IPS-15b (cell line): ENCODE measurements at regions not wholly inside any gene's neighbourhood (a gene's known extent, or its start where the extent isn't known, plus 50 kb on each side); places are given as distances from the start of the nearest gene placed in this dataset.

ENCODE experiments used
- H3K27me3 ChIP-seq: one replicate; pipeline ENCODE4 v1.6.1; 2013; ENCODE audit warnings: low read length; ENCODE audit not compliant: control insufficient read depth, insufficient read depth
- H3K36me3 ChIP-seq: one replicate; pipeline ENCODE4 v1.6.1; 2013; ENCODE audit warnings: low read length; ENCODE audit not compliant: control insufficient read depth, insufficient read depth
- H3K4me1 ChIP-seq: one replicate; pipeline ENCODE4 v1.6.1; 2013; ENCODE audit warnings: mild to moderate bottlenecking, low read length; ENCODE audit not compliant: control insufficient read depth, insufficient read depth
- H3K4me3 ChIP-seq: one replicate; pipeline ENCODE4 v1.5.1; 2013; ENCODE audit warnings: low read depth, low read length
- H3K9ac ChIP-seq: one replicate; pipeline ENCODE4 v1.6.1; 2013; ENCODE audit warnings: low read depth, mild to moderate bottlenecking, low read length
- H3K9me3 ChIP-seq: one replicate; pipeline ENCODE4 v1.6.1; 2013; ENCODE audit warnings: mild to moderate bottlenecking, low read length; ENCODE audit not compliant: control insufficient read depth, insufficient read depth

- no peaks in the 10 kb centered on the region for H3K36me3 ChIP-seq
- H3K9me3 ChIP-seq = no peaks in the 10 kb centered on the region
- no peaks in the 10 kb centered on the region for H3K27me3 ChIP-seq
- H3K4me3 ChIP-seq = no peak overlapping the region
- H3K4me1 ChIP-seq = no peaks in the 10 kb centered on the region
- H3K9ac ChIP-seq = no peak overlapping the region
Measured at GRCh38 chr2:163312713-163313112, 423.1 kb downstream of the FIGN start.

- no peak overlapping the region for H3K4me3 ChIP-seq
Measured at GRCh38 chr2:163306647-163307046, 429.2 kb downstream of the FIGN start.

GRCh38 chr2:163302141-163302540, 433.7 kb downstream of the FIGN start:
- Histone ChIP-seq H3K4me3 (no peak overlapping the region), H3K36me3 (no peaks in the 10 kb centered on the region), H3K27me3 (no peaks in the 10 kb centered on the region), H3K9me3 (peaks cover 6% of the 10 kb centered on the region), H3K4me1 (no peaks in the 10 kb centered on the region), H3K9ac (no peak overlapping the region)

More at GRCh38 chr2:163306647-163307046, 429.2 kb downstream of the FIGN start:
- Histone ChIP-seq H3K36me3 (no peaks in the 10 kb centered on the region), H3K9ac (no peak overlapping the region), H3K4me1 (no peaks in the 10 kb centered on the region), H3K9me3 (peaks cover 7% of the 10 kb centered on the region), H3K27me3 (no peaks in the 10 kb centered on the region)

- H3K4me3 ChIP-seq = no peak overlapping the region
- no peaks in the 10 kb centered on the region for H3K27me3 ChIP-seq
- H3K4me1 ChIP-seq = no peaks in the 10 kb centered on the region
- no peak overlapping the region for H3K9ac ChIP-seq
- H3K9me3 ChIP-seq = no peaks in the 10 kb centered on the region
- H3K36me3 ChIP-seq = no peaks in the 10 kb centered on the region
Measured at GRCh38 chr2:163291790-163292189, 444.0 kb downstream of the FIGN start.

- H3K4me3 ChIP-seq = no peak overlapping the region
- H3K27me3 ChIP-seq = no peaks in the 10 kb centered on the region
- no peak overlapping the region for H3K9ac ChIP-seq
- no peaks in the 10 kb centered on the region for H3K36me3 ChIP-seq
- no peaks in the 10 kb centered on the region for H3K4me1 ChIP-seq
- H3K9me3 ChIP-seq = no peaks in the 10 kb centered on the region
Measured at GRCh38 chr2:163281717-163282116, 443.1 kb upstream of the KCNH7 start.

GRCh38 chr2:163269374-163270021, 430.9 kb upstream of the KCNH7 start:
- Histone ChIP-seq H3K9me3 (no peaks in the 10 kb centered on the region), H3K9ac (no peak overlapping the region), H3K27me3 (no peaks in the 10 kb centered on the region), H3K4me3 (no peak overlapping the region), H3K36me3 (no peaks in the 10 kb centered on the region), H3K4me1 (no peaks in the 10 kb centered on the region)

- H3K4me3 ChIP-seq = no peak overlapping the region
- H3K9me3 ChIP-seq = no peaks in the 10 kb centered on the region
- H3K9ac ChIP-seq = no peak overlapping the region
- H3K27me3 ChIP-seq = no peaks in the 10 kb centered on the region
- H3K36me3 ChIP-seq = no peaks in the 10 kb centered on the region
- no peaks in the 10 kb centered on the region for H3K4me1 ChIP-seq
Measured at GRCh38 chr2:163266772-163267171, 428.2 kb upstream of the KCNH7 start.

- Histone ChIP-seq H3K36me3 (no peaks in the 10 kb centered on the region), H3K4me3 (no peak overlapping the region), H3K27me3 (no peaks in the 10 kb centered on the region), H3K4me1 (no peaks in the 10 kb centered on the region), H3K9ac (no peak overlapping the region), H3K9me3 (no peaks in the 10 kb centered on the region)
Measured at GRCh38 chr2:163265562-163265961, 427.0 kb upstream of the KCNH7 start.

- Histone ChIP-seq H3K27me3 (no peaks in the 10 kb centered on the region), H3K4me3 (no peak overlapping the region), H3K36me3 (no peaks in the 10 kb centered on the region), H3K9ac (no peak overlapping the region), H3K4me1 (no peaks in the 10 kb centered on the region), H3K9me3 (no peaks in the 10 kb centered on the region)
Measured at GRCh38 chr2:163264341-163264740, 425.8 kb upstream of the KCNH7 start.

GRCh38 chr2:163259489-163259888, 420.9 kb upstream of the KCNH7 start:
- Histone ChIP-seq H3K9me3 (no peaks in the 10 kb centered on the region), H3K4me1 (no peaks in the 10 kb centered on the region), H3K36me3 (no peaks in the 10 kb centered on the region), H3K9ac (no peak overlapping the region), H3K27me3 (no peaks in the 10 kb centered on the region), H3K4me3 (no peak overlapping the region)

GRCh38 chr2:163255086-163255485, 416.5 kb upstream of the KCNH7 start:
- no peak overlapping the region for H3K4me3 ChIP-seq
- H3K9me3 ChIP-seq = no peaks in the 10 kb centered on the region
- H3K9ac ChIP-seq = no peak overlapping the region
- H3K36me3 ChIP-seq = no peaks in the 10 kb centered on the region
- H3K4me1 ChIP-seq = no peaks in the 10 kb centered on the region
- no peaks in the 10 kb centered on the region for H3K27me3 ChIP-seq

GRCh38 chr2:163253621-163254285, 415.2 kb upstream of the KCNH7 start:
- H3K9me3 ChIP-seq = no peaks in the 10 kb centered on the region
- H3K4me1 ChIP-seq = no peaks in the 10 kb centered on the region
- no peak overlapping the region for H3K9ac ChIP-seq
- H3K4me3 ChIP-seq = no peak overlapping the region
- H3K27me3 ChIP-seq = no peaks in the 10 kb centered on the region
- no peaks in the 10 kb centered on the region for H3K36me3 ChIP-seq
